ENCODE measurements at regions not wholly inside any gene's neighbourhood (a gene's known extent, or its start where the extent isn't known, plus 50 kb on each side); places are given as distances from the start of the nearest gene placed in this dataset.

GRCh38 chr5:124622851-124623250 lies 123.6 kb downstream of the ZNF608 start:
- Histone ChIP-seq H3K36me3 (no peaks in the 10 kb centered on the region), H3K27me3 (no peaks in the 10 kb centered on the region), H3K4me3 (no peak overlapping the region), H3K9me3 (no peaks in the 10 kb centered on the region), H3K27ac (no peak overlapping the region), H3K4me1 (no peaks in the 10 kb centered on the region)
- TF ChIP-seq CTCF (IDR thresholded peaks at IDR 0.05): no peak
- no peak for TF ChIP-seq POLR2A (IDR thresholded peaks at IDR 0.05)
- DNase-seq: no peak

- Histone ChIP-seq H3K9me3 (no peaks in the 10 kb centered on the region), H3K4me3 (no peak overlapping the region), H3K4me1 (no peaks in the 10 kb centered on the region), H3K27ac (no peak overlapping the region), H3K36me3 (no peaks in the 10 kb centered on the region), H3K27me3 (no peaks in the 10 kb centered on the region)
- no peak for TF ChIP-seq CTCF (IDR thresholded peaks at IDR 0.05)
- no peak for TF ChIP-seq POLR2A (IDR thresholded peaks at IDR 0.05)
- no peak for DNase-seq
Observed at GRCh38 chr5:124621279-124621678, 125.2 kb downstream of the ZNF608 start.

- no peak overlapping the region for H3K27ac ChIP-seq
- no peaks in the 10 kb centered on the region for H3K36me3 ChIP-seq
- H3K9me3 ChIP-seq: no peaks in the 10 kb centered on the region
- no peaks in the 10 kb centered on the region for H3K27me3 ChIP-seq
- TF ChIP-seq CTCF (IDR thresholded peaks at IDR 0.05) (no peak), POLR2A (IDR thresholded peaks at IDR 0.05) (no peak)
- no peak for DNase-seq
- H3K4me1 ChIP-seq: no peaks in the 10 kb centered on the region
- no peak overlapping the region for H3K4me3 ChIP-seq
Observed at GRCh38 chr5:124620743-124621142, 125.7 kb downstream of the ZNF608 start.

- Histone ChIP-seq H3K27ac (no peak overlapping the region), H3K36me3 (no peaks in the 10 kb centered on the region), H3K9me3 (no peaks in the 10 kb centered on the region), H3K4me3 (no peak overlapping the region), H3K27me3 (no peaks in the 10 kb centered on the region), H3K4me1 (no peaks in the 10 kb centered on the region)
- TF ChIP-seq CTCF (IDR thresholded peaks at IDR 0.05) (no peak), POLR2A (IDR thresholded peaks at IDR 0.05) (no peak)
- DNase-seq: no peak
Observed at GRCh38 chr5:124619121-124619520, 127.3 kb downstream of the ZNF608 start.

- Histone ChIP-seq H3K4me3 (no peak overlapping the region), H3K27ac (no peak overlapping the region), H3K36me3 (no peaks in the 10 kb centered on the region), H3K4me1 (no peaks in the 10 kb centered on the region), H3K27me3 (no peaks in the 10 kb centered on the region), H3K9me3 (no peaks in the 10 kb centered on the region)
- DNase-seq: no peak
- TF ChIP-seq POLR2A (IDR thresholded peaks at IDR 0.05): no peak
Observed at GRCh38 chr5:124617787-124618186, 128.7 kb downstream of the ZNF608 start.

- no peak for TF ChIP-seq POLR2A (IDR thresholded peaks at IDR 0.05)
- TF ChIP-seq CTCF (IDR thresholded peaks at IDR 0.05): no peak
- Histone ChIP-seq H3K27me3 (no peaks in the 10 kb centered on the region), H3K4me3 (no peak overlapping the region), H3K9me3 (no peaks in the 10 kb centered on the region), H3K4me1 (no peaks in the 10 kb centered on the region), H3K36me3 (no peaks in the 10 kb centered on the region), H3K27ac (no peak overlapping the region)
- DNase-seq: no peak
Observed at GRCh38 chr5:124614836-124615385, 131.5 kb downstream of the ZNF608 start.
